K562 (cell line): ENCODE measurements at regions not wholly inside any gene's neighbourhood (a gene's known extent, or its start where the extent isn't known, plus 50 kb on each side); places are given as distances from the start of the nearest gene placed in this dataset.

ENCODE experiments used
- MTA3 ChIP-seq: fragments of 450-650 bp; formaldehyde crosslinking; IDR thresholded peaks from 2 replicates; pipeline ENCODE4 v1.6.1; 2017; ENCODE audit warnings: mild to moderate bottlenecking, borderline replicate concordance
- ZKSCAN1 ChIP-seq: fragments of 150-350 bp; IDR thresholded peaks from 2 replicates; pipeline ENCODE4 v1.6.1; 2016; ENCODE audit warnings: low read depth, low read length
- TF ChIP-seq, protein P1 (sequence below), 2 experiments: fragments of 450-650 bp in 1 of 2; sonication (generic) in 1 of 2; formaldehyde crosslinking in 1 of 2; IDR thresholded peaks; 2 replicates each; pipeline versions ENCODE4 v1.7.1 to v1.9.0; 2016 to 2022; ENCODE audit warnings: inconsistent platforms in 1 of 2, mild to moderate bottlenecking in 1 of 2, missing genetic modification reagents in 1 of 2
- TF ChIP-seq, protein P2 (sequence below): fragments of 250-450 bp; sonication (Bioruptor Pico); IDR thresholded peaks from 2 replicates; pipeline ENCODE4 v1.4.0; 2020; ENCODE audit warnings: mild to moderate bottlenecking, moderate library complexity
- TF ChIP-seq, protein P3 (sequence below): sonication (generic); formaldehyde crosslinking; IDR thresholded peaks from 2 replicates; pipeline ENCODE4 v1.8.0; 2022; ENCODE audit warnings: mild to moderate bottlenecking, low read depth, missing genetic modification reagents

DNA sequence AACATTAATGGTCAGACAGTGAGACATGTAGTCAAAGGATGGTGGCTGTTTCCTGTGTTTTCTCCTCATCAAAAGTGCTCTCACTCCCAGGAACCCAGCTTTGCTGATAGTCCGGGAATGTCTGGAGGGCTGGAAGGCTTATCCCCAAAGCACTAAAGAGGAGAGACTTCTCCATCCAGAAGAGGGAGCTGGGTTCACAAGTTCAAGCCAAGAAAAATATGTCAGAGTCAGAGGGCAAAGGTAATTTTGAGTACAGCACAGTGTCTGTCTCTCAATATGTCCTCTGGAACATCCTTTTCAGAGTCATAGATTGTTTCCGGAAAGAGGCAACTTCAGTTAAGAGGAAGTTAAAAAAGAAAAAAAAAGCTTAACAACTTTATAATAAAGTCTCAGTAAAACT lies 281.5 kb upstream of the PHYHIPL start (continued):
- TF ChIP-seq, protein P1, sequence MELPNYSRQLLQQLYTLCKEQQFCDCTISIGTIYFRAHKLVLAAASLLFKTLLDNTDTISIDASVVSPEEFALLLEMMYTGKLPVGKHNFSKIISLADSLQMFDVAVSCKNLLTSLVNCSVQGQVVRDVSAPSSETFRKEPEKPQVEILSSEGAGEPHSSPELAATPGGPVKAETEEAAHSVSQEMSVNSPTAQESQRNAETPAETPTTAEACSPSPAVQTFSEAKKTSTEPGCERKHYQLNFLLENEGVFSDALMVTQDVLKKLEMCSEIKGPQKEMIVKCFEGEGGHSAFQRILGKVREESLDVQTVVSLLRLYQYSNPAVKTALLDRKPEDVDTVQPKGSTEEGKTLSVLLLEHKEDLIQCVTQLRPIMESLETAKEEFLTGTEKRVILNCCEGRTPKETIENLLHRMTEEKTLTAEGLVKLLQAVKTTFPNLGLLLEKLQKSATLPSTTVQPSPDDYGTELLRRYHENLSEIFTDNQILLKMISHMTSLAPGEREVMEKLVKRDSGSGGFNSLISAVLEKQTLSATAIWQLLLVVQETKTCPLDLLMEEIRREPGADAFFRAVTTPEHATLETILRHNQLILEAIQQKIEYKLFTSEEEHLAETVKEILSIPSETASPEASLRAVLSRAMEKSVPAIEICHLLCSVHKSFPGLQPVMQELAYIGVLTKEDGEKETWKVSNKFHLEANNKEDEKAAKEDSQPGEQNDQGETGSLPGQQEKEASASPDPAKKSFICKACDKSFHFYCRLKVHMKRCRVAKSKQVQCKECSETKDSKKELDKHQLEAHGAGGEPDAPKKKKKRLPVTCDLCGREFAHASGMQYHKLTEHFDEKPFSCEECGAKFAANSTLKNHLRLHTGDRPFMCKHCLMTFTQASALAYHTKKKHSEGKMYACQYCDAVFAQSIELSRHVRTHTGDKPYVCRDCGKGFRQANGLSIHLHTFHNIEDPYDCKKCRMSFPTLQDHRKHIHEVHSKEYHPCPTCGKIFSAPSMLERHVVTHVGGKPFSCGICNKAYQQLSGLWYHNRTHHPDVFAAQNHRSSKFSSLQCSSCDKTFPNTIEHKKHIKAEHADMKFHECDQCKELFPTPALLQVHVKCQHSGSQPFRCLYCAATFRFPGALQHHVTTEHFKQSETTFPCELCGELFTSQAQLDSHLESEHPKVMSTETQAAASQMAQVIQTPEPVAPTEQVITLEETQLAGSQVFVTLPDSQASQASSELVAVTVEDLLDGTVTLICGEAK (IDR thresholded peaks at IDR 0.05), result no peak
- TF ChIP-seq, protein P1 (CRISPR knock-in tag; IDR thresholded peaks at IDR 0.05), result no peak
- TF ChIP-seq, protein P2, sequence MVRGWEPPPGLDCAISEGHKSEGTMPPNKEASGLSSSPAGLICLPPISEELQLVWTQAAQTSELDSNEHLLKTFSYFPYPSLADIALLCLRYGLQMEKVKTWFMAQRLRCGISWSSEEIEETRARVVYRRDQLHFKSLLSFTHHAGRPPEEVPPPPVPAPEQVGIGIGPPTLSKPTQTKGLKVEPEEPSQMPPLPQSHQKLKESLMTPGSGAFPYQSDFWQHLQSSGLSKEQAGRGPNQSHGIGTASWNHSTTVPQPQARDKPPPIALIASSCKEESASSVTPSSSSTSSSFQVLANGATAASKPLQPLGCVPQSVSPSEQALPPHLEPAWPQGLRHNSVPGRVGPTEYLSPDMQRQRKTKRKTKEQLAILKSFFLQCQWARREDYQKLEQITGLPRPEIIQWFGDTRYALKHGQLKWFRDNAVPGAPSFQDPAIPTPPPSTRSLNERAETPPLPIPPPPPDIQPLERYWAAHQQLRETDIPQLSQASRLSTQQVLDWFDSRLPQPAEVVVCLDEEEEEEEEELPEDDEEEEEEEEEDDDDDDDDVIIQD, result no peak
- TF ChIP-seq ZKSCAN1 (no peak), MTA3 (no peak)
- TF ChIP-seq, protein P3, sequence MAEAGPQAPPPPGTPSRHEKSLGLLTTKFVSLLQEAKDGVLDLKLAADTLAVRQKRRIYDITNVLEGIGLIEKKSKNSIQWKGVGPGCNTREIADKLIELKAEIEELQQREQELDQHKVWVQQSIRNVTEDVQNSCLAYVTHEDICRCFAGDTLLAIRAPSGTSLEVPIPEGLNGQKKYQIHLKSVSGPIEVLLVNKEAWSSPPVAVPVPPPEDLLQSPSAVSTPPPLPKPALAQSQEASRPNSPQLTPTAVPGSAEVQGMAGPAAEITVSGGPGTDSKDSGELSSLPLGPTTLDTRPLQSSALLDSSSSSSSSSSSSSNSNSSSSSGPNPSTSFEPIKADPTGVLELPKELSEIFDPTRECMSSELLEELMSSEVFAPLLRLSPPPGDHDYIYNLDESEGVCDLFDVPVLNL (CRISPR knock-in tag), result no peak
